Germinal center (tissue), 1 donor: ENCODE measurements at regions not wholly inside any gene's neighbourhood (a gene's known extent, or its start where the extent isn't known, plus 50 kb on each side); places are given as distances from the start of the nearest gene placed in this dataset.
"Not testable (repeated sequence)": the region's sequence is repeated elsewhere in the genome, so short reads cannot be mapped to it uniquely, and the experiment has no call there.

Source experiments
- DNase-seq: peaks from one replicate; pipeline ENCODE4 v3.0.0; 2012; ENCODE audit warnings: mixed read lengths, low spot score

DNA sequence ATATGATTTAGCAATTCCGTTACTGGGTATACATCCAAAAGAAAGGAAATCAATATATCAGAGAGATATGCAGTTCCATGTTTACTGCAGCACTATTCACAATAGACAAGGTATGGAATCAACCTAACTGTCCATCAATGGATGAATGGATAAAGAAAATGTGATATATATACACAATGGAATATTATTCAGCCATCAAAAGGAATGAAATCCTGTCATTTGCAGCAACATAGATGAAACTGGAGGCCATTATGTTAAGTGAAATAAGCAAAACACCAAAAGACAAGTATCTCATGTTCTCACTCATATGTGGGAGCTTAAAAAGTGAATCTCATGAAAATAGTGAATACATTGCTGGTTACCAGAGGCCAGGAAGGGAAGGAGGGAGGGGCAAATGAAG, 390.8 kb downstream of the ZFHX3 start:
- no peak for DNase-seq

DNA sequence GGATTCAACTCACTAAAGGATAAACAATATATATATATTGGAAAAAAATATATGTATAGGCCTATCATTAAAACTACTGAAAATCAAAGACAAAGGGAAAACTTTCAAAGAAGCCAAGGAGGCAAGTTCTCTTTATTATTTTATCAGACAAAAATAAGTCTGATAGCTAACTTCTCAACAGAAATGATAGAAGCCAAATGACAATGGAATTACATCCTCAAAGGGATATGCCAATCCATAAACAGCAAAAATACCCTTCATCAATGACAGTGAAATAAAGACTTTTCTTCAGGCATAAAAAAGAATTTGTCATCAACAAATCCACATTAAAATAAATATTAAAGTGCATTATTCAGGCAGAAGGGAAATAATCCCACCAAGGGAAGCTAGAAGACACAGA, 393.4 kb downstream of the ZFHX3 start:
- no peak for DNase-seq

- DNase-seq: no peak
Measured at GRCh38 chr16:72649254-72649944, 398.5 kb downstream of the ZFHX3 start.

DNA sequence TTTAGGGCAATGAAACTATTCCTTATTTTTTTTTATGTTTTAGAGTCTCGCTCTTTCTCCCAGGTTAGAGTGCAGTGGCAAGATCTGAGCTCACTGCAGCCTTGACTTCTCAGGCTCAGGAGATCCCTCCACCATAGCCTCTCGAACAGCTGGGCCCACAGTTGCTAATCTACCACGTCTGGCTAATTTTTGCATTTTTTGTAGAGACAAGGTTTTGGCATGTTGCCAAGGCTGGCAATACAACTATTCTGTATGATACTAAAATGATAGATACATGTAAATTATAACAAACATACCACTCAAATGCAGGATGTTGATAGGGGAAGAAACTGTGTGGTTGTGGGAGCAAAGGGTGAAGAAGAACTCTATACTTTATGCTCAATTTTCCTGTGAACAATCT, 401.3 kb downstream of the ZFHX3 start:
- DNase-seq: no peak

GRCh38 chr16:72645538-72645937, 402.4 kb downstream of the ZFHX3 start:
- no peak for DNase-seq

- DNase-seq: no peak
Measured at GRCh38 chr16:72644911-72645310, 403.0 kb downstream of the ZFHX3 start.

DNA sequence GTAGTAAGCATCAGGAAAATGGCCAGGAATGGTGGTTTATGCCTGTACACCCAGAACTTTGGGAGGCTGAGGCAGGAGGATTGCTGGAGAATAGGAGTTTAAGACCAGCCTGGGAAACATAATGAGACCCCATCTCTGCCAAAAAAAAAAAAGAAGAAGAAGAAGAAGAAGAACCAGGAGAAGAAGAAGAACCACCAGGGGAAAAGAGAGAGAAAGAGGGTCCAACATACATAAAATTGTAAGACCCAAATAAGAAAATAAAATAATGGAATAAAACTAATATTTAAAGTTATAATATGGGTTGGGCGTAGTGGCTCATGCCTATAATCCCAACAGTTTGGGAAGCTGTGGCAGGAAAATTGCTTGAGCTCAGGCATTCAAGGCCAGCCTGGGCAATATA, 408.4 kb downstream of the ZFHX3 start:
- no peak for DNase-seq

DNA sequence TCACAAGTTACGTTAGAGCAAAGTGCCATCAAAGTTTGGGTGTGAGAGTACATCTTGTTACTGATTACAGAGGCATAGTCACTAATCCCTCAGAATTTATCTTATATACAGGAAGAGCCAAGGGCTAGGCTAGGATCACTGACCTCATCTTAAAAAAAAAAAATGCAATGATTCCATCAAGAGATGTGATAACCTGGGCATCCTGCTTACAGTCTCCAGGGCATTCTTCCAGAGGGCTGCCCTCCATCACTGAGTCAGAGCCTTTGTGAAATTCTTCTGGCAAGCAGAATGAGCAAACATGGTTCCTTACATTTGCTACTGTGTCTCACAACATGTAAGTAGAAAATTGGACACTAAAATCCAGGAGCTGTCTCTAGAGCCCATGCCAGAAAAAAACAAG, 410.6 kb downstream of the ZFHX3 start:
- DNase-seq: no peak

GRCh38 chr16:72635694-72636093, 412.2 kb downstream of the ZFHX3 start:
- DNase-seq: no peak

- no peak for DNase-seq
Measured at GRCh38 chr16:72635104-72635503, 412.8 kb downstream of the ZFHX3 start.

DNA sequence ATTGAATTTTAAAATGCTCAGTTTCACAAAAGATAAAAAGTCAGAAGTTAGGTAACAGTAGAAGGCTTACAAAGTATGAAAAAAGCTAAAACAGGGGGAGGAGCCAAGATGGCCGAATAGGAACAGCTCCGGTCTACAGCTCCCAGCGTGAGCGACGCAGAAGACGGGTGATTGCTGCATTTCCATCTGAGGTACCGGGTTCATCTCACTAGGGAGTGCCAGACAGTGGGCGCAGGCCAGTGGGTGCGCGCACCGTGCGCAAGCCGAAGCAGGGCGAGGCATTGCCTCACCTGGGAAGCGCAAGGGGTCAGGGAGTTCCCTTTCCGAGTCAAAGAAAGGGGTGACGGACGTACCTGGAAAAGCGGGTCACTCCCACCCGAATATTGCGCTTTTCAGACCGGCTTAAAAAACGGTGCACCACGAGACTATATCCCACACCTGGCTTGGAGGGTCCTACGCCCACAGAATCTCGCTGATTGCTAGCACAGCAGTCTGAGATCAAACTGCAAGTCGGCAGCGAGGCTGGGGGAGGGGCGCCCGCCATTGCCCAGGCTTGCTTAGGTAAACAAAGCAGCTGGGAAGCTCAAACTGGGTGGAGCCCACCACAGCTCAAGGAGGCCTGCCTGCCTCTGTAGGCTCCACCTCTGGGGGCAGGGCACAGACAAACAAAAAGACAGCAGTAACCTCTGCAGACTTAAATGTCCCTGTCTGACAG, 420.6 kb downstream of the ZFHX3 start:
- not testable (repeated sequence) for DNase-seq

DNA sequence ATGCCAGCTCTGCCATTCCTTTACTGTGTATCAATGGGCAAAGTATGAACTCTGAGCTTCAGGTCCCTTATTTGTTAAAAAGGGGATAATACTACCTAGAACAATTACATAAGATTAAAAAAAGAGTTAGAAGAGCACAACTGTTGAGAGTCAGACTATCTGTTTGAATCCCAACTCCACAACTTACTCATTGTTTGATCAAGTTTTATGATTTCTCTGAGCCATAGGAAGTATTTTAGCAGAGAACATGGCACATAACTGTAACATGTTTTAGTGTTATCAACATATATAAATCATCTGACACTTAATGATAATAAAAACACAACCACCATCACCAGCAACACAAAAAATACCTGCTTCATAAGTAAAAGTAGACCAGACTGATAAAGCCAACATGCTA, 421.3 kb downstream of the ZFHX3 start:
- DNase-seq: no peak

GRCh38 chr16:72621651-72622050, 426.3 kb downstream of the ZFHX3 start:
- DNase-seq: no peak

DNA sequence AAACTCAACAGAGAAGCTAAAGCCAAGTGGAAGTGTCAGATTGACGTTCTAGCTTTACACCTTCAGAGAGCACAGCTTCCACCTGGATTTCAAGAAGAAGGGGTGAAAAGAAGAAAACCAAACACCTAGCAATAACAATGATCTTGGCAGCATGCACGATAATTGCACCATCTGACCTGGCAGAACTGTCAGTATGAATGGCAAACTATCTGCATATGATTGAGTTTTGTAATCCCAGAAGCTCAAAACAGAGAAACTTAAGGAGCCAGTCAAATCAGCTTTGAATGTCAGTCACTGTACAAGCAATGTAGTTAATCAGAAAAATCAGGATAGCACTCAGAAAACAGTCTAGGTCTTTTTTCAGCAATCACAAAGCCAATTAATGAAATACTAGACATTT, 427.1 kb downstream of the ZFHX3 start:
- DNase-seq: no peak

- DNase-seq: no peak
Measured at GRCh38 chr16:72620348-72620747, 427.6 kb downstream of the ZFHX3 start.

DNA sequence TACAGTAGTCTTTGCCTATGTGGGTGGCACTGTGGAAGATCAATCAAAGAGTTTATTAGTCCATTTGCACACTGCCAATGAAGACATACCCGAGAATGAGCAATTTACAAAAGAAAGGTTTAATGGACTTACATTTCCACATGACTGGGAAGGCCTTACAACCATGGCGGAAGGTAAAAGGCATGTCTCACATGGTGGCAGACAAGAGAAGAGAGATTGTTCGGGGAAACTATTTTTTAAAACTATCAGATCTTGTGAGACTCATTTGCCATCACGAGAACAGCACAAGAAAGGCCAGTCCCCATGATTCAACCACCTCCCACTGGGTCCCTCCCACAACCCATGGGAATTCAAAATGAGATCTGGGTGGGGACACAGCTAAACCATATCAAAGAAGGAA, 432.1 kb downstream of the ZFHX3 start:
- DNase-seq: no peak

- DNase-seq: no peak
Measured at GRCh38 chr16:72612718-72613117, 435.2 kb downstream of the ZFHX3 start.

GRCh38 chr16:72612256-72612655, 435.7 kb downstream of the ZFHX3 start:
- DNase-seq: no peak

- DNase-seq: no peak
Measured at GRCh38 chr16:72609933-72610332, 438.0 kb upstream of the PMFBP1 start.

DNA sequence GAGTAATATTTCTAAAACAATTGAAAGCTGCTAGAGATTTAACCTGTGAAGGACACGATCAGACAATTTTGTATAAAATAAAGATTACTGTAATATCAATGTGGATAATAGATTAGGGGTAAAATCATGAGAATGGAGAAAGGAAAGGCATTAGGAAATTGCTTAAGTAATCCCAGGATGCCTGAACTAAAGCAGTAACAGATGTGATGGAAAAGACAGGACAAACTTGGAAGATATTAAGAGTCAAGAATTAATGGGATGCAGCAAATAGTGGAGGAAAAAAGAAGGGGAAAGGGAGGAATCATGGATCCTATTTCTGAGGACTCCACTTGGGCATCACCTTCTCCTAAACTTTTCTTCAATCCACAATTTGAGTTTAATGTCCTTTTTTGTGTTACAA, 437.1 kb upstream of the PMFBP1 start:
- no peak for DNase-seq

DNA sequence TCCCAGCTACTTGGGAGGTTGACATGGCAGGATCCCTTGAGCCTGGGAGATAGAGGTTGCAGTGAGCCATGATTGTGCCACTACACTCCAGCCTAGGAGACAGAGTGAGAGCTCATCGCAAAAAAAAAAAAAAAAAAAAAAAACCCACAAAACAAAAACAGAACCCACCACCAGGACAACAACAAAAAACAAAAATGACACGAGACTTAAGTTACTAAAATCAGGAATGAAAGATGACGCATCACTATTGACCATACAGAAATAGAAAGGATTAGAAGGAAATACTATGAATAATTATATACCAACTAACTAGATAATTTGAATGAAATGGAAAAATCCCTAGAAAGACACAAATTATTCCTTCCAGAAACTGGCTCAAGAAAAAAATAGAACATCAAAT, 432.4 kb upstream of the PMFBP1 start:
- no peak for DNase-seq

GRCh38 chr16:72602499-72602898, 430.5 kb upstream of the PMFBP1 start:
- DNase-seq: no peak

DNA sequence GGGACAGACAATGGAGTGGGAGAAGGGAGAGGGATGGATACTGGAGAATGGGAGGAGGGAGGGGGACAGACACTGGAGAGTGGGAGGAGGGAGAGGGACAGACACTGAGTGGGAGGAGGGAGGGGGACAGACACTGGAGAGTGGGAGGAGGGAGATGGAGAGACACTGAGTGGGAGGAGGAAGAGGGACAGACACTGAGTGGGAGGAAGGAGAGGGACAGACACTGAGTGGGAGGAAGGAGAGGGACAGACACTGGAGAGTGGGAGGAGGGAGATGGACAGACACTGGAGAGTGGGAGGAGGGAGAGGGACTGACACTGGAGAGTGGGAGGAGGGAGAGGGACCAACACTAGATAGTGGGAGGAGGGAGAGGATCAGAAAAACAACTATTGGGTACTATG, 426.7 kb upstream of the PMFBP1 start:
- no peak for DNase-seq

DNA sequence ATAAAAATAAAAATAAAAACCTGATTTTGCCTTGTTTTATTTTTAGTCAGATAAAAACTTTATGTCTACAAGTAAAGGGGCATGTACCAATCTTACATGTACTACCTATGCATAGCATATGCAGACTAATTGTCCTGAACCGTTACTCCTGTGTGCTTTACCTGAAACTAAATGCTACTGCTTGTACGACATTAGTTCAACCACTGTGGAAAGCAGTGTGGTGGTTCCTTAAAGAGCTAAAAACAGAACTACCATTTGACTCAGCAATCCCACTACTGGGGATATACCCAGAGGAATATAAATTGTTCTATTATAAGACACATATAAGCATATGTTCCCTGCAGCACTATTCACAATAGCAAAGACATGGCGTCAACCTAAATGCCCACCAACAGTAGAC, 426.0 kb upstream of the PMFBP1 start:
- no peak for DNase-seq
